ENCODE measurements at regions not wholly inside any gene's neighbourhood (a gene's known extent, or its start where the extent isn't known, plus 50 kb on each side); places are given as distances from the start of the nearest gene placed in this dataset.
"Not testable (repeated sequence)": the region's sequence is repeated elsewhere in the genome, so short reads cannot be mapped to it uniquely, and the experiment has no call there.

DNA sequence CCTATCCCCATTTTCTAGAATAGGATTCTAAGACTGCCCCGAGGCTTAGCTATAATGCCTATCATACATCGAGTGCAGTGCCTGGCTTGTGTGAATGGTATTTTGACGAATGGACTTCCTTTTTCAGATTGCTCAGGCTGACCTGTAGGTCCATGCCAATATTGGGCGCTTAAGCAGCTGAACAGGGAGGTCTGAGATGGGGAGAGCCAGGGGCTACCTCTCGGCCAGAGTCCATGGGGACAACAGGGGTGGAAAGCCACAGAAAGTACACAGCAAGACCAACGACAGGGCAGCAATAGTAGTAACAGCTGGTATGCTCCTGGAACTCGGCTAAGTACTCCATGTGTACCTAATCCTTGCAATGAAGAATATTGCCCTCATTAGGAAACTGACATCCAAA lies 91.7 kb upstream of the WSCD1 start:
- DNase-seq (ENCODE audit: low spot score) = no peak
- intact Hi-C loops (cut with DNase I) = no loop called here

DNA sequence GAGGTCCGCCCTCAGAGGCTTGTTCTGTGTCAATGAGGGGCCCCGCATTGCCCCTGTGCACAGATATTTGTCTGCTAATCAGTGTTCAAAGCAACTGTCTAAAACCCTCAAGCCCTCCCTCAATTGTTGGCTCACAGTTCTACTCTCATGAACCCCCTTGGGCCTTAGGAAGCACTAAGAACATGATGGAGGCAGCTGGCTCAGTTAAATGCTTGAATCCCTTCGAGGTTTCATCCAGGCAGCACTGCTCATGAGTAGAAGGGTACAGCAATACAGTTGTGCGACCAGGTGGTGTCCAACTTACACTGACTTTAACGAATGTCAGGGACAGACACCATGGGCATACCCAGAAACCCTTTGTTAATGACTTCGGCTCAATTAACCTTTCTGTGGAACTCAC lies 89.2 kb upstream of the WSCD1 start:
- DNase-seq (ENCODE audit: low spot score) = no peak
- intact Hi-C loops (cut with DNase I) = no loop called here

DNA sequence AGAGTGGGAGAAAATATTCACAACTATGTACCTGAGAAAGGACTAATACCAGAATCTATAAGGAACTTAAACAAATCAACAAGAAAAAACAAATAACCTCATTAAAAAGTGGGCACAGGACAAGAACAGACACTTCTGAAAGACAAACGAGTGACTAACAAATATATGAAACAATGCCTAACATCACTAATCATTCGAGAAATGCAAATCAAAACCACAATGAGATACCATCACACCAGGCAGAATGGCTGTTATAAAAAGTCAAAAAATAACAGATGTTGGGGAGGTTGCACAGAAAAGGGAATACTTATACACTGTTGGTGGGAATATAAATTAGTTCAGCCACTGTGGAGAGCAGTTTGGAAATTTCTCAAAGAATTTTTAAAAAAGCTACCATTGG lies 83.5 kb upstream of the WSCD1 start:
- intact Hi-C loops (cut with DNase I) = no loop called here
- no peak for DNase-seq (ENCODE audit: low spot score)

DNA sequence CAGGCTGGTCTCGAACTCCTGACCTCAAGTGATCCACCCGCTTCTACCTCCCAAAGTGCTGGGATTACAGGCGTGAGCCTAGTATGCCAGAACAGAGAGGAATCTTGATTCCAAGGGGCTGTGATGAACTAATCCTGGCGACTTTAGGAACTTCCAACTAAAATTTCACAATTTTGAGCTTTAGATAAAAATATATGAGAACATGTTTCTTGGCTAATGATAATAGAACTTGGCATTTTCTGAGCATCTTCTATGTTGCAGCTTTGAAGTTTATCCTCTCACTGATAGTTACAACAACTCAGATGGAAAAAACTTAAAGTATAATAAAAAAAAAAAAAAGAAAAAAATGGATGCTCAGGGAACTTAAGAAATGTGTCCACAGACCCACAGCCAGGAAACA lies 69.8 kb upstream of the WSCD1 start:
- intact Hi-C loops (cut with DNase I) = no loop called here
- DNase-seq (ENCODE audit: low spot score) = no peak

DNA sequence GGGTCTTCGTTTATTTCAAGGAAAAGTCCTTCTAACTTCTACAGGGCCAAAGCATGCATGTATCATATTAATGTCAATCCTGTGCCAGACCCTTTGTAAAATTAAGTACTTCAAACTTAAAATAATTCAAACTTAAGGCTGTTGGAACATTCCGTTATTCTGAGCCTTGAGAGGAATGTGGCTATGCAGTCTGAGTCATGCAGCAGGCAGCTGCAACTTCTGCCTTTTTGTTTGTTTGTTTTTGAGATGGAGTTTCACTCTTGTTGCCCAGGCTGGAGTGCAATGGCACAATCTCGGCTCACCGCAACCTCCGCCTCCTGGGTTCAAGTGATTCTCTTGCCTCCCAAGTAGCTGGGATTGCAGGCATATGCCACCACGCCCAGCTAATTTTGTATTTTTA lies 67.0 kb upstream of the WSCD1 start:
- intact Hi-C loops (cut with DNase I) = not testable (repeated sequence)

DNA sequence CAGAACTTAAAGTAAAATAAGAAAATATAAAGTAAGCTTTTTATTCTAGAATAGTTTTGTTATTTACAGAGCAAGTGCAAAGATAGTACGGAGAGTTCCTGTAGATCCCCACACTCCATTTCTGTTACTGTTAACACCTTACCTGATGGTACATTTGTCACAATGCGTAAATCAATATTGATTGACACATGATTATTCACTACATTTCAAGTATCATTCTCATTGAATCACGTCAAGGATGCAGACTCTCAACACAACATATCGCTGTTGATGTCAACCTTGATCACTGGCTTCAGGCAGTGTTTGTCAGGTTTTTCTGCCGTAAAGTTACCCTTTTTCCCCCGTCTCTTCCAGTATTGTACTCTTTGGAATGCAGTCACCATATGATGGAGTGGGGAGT lies 64.2 kb upstream of the WSCD1 start:
- intact Hi-C loops (cut with DNase I) = no loop called here
- no peak for DNase-seq (ENCODE audit: low spot score)

More for the DNA sequence above, 67.0 kb upstream of the WSCD1 start:
- not testable (repeated sequence) for DNase-seq (ENCODE audit: low spot score)

DNA sequence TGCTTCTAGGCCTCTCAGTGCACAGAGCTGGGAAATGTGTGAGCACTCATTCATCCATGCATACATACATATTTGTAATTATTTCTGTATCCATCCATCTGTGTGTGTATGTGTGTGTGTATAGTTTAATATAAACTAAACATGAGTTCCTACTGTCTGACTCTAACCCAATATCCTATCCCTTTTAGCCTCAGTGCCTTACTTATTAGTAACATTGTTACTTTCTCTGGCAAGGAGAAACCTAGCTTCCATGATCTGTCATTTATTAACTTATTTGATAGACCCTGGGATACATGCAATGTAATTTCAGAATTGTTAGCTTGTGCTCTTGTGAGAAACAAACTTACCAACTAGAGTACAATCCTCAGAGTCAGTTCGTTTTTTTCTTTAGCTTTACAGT lies 59.0 kb upstream of the WSCD1 start:
- DNase-seq (ENCODE audit: low spot score) = no peak
- intact Hi-C loops (cut with DNase I) = no loop called here

DNA sequence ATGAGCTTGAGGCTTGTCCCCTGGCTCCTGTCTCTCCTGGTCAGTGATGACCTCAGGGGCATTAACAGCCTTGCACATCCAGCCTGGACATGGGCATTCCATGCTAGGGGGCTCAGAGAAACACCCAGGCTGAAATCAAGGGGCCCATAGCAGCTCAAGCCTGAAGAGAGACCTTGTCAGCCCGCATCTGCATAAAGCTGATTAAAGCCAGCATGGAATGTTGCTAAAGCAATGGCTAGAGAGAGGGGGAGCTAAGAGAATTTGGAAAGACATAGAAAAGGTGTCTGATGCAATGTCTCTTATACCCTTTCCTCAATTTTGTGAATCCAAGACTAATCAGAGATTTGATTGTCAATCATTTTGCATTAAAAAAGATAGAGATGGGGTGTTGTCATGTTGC lies 51.4 kb upstream of the WSCD1 start:
- intact Hi-C loops (cut with DNase I) = no loop called here
- no peak for DNase-seq (ENCODE audit: low spot score)

DNA sequence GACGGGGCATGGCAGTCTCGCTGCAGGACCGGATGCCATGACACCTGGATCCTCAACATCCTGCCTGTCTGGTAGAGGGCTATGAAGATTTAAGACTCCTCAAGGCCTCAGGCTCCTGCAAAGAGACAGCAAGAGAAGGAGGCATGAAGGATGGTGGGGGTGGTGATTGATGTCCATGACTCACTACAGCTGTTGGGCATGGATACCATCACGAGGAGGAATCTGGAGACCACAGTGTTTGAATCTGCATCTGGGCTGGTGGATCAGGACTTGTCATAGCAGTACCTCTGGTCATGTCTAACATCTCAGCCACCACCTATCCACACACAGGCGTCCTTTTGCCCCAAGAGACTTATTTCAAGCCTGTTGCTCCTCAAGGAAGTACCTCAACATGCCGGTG lies 50.2 kb upstream of the WSCD1 start:
- no peak for DNase-seq (ENCODE audit: low spot score)
- intact Hi-C loops (cut with DNase I) = no loop called here

DNA sequence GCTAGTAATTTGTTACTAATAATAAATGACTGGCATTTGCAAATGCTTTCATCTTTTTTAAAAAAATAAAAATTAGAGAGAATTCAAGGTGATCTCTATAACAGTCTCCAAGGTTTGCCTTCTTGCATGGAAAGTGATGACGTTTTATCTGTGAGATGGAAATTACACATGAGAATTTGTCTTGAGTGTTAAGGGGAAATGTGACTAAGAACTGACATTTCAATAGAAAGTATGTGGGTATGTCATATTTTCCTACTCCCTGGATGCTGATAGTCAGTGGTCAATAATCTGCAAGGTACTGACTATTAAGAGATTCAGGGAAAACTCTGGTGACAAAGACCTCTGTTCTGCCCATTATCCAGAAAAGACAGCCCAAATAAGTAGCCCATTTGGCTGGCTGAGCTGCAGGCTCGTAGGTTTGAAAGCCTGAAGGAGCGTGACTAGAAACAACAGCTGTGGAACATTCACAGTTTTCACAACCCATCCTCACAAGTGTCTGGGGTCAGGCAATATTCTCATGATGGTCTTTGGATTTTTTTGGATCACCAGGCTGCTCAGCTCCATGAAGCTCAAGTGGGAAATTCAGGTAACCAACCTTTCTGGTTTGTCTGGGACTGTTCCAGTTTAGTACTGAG lies 49.7 kb upstream of the WSCD1 start:
- no peak for DNase-seq (ENCODE audit: low spot score)
- intact Hi-C loops (cut with DNase I) = no loop called here

Measured in cardiac septum (tissue), 1 donor.